Ascending aorta (tissue), 2 donors: ENCODE measurements at regions not wholly inside any gene's neighbourhood (a gene's known extent, or its start where the extent isn't known, plus 50 kb on each side); places are given as distances from the start of the nearest gene placed in this dataset.

Experiments used
- DNase-seq, 2 donors: peaks; one replicate each; pipeline ENCODE4 v3.0.0-alpha.2; 2019; ENCODE audit warnings: low spot score in 2 of 2
- H3K27ac ChIP-seq, 2 donors: fragments of 200-600 bp; sonication (generic); one replicate each; pipeline ENCODE4 v1.5.1; 2016 to 2017; ENCODE audit warnings: mild to moderate bottlenecking in 1 of 2
- H3K27me3 ChIP-seq: fragments of 200-600 bp; sonication (generic); one replicate; pipeline ENCODE4 v1.5.1; 2017
- H3K36me3 ChIP-seq, 2 donors: fragments of 200-600 bp; sonication (generic); one replicate each; pipeline ENCODE4 v1.5.1; 2016
- H3K4me1 ChIP-seq, 2 donors: fragments of 200-600 bp; sonication (generic); one replicate each; pipeline ENCODE4 v1.5.1; 2016 to 2017; ENCODE audit warnings: mild to moderate bottlenecking in 1 of 2
- H3K4me3 ChIP-seq, 2 donors: fragments of 200-600 bp; sonication (generic); one replicate each; pipeline ENCODE4 v1.5.1; 2016 to 2017; ENCODE audit warnings: mild to moderate bottlenecking in 1 of 2
- H3K9me3 ChIP-seq, 2 donors: fragments of 200-600 bp; sonication (generic); one replicate each; pipeline ENCODE4 v1.5.1; 2016
- CTCF ChIP-seq, 3 experiments: fragments of 200-600 bp in 2 of 3; fragments of 450-650 bp in 1 of 3; sonication (generic) in 2 of 3; IDR thresholded peaks; one replicate each; pipeline ENCODE4 v1.5.1; 2016 to 2019; ENCODE audit warnings: antibody characterized with exemption in 3 of 3, mild to moderate bottlenecking in 1 of 3, moderate library complexity in 1 of 3
- intact Hi-C: fragments of 100-400 bp; cut with DNase I; formaldehyde crosslinking; loops from one replicate; pipeline ENCODE4 v1.15.1; 2023

GRCh38 chr5:111583758-111584203 lies 71.4 kb upstream of the STARD4 start:
- Histone ChIP-seq H3K27me3 (no peaks in the 10 kb centered on the region), H3K4me3 (no peak overlapping the region)
- intact Hi-C loops: no loop called here

DNA sequence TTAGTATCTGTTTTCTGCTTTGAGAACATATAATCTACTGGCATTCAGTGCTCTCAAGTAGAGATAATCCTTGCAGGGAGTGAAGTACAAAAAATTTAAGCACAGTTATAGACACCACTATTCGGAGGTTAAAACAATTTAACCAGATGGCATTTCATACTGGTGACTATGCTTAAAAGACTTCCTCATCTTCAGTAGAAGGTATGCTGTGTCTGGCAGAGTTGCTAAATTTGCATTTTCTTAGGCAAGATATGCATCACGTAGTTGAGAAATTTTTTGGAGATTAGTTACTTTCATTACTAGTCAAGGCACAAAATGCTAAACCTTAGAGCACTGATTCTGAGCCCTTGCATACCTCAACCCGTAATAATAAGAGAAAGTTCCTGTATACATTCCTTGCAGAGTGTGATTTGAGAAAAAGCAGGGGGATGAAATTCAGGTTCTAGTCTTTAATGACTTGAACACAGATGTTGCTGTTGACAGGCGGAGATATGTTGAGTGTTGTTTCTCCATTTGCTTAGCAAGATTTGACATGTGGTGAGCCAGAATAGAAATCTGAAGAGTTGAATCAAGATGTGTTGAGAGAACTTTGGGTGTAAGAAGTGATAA lies 70.8 kb upstream of the STARD4 start:
- Histone ChIP-seq H3K4me3 (no peak overlapping the region), H3K27me3 (no peaks in the 10 kb centered on the region), H3K27ac (no peak overlapping the region), H3K4me1 (no peaks in the 10 kb centered on the region), H3K36me3 (no peaks in the 10 kb centered on the region), H3K9me3 (no peaks in the 10 kb centered on the region)
- TF ChIP-seq CTCF (IDR thresholded peaks at IDR 0.05): no peak
- intact Hi-C loops: no loop called here
- no peak for DNase-seq

More at GRCh38 chr5:111583758-111584203, 71.4 kb upstream of the STARD4 start:
- no peak for DNase-seq
- H3K27ac ChIP-seq: no peak overlapping the region
- H3K4me1 ChIP-seq: no peaks in the 10 kb centered on the region
- no peaks in the 10 kb centered on the region for H3K9me3 ChIP-seq
- H3K36me3 ChIP-seq: no peaks in the 10 kb centered on the region
- no peak for TF ChIP-seq CTCF (IDR thresholded peaks at IDR 0.05)

DNA sequence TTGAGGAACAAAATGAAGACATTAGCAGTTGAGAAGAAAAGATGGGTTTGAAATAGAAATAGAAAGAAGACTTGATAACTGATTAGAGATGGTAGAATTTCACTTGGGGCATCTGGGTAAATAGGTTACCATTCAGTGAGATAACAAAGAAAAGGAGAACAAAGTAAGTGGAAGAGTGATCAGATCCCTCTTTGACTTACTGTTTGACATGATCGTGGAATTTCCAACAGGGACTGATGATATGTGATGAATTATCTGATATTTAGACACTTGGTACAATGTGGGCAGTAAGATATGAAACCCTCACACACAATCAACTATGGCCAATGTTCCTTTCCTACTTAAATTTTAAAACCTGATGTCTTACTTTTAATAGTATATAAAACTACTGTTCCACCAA lies 70.1 kb upstream of the STARD4 start:
- Histone ChIP-seq H3K9me3 (no peaks in the 10 kb centered on the region), H3K4me1 (no peaks in the 10 kb centered on the region), H3K4me3 (no peak overlapping the region), H3K36me3 (no peaks in the 10 kb centered on the region), H3K27me3 (no peaks in the 10 kb centered on the region), H3K27ac (no peak overlapping the region)
- DNase-seq: no peak
- intact Hi-C loops: no loop called here
- no peak for TF ChIP-seq CTCF (IDR thresholded peaks at IDR 0.05)

DNA sequence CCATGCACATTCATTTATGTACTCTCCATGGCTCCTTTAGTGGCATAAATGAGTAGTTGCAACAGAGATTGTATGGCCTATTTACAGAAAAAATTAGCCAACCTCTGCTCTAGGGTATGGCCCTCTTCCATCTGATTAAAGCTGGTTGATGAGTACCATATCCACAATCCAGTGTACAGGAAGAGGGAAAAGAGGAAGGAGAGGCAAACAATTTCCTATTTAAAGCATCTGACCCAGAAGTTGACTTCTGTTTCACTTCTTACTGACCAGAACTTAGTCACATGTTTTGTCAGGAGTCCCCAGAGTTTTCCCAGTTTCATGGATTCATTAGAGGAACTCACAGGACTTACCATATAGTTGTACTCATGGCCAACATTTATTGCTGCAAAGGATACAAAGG lies 68.6 kb upstream of the STARD4 start:
- Histone ChIP-seq H3K36me3 (no peaks in the 10 kb centered on the region), H3K27ac (no peak overlapping the region), H3K27me3 (no peaks in the 10 kb centered on the region), H3K4me1 (no peaks in the 10 kb centered on the region), H3K9me3 (no peaks in the 10 kb centered on the region), H3K4me3 (no peak overlapping the region)
- intact Hi-C loops: no loop called here
- no peak for DNase-seq
- TF ChIP-seq CTCF (IDR thresholded peaks at IDR 0.05): no peak

DNA sequence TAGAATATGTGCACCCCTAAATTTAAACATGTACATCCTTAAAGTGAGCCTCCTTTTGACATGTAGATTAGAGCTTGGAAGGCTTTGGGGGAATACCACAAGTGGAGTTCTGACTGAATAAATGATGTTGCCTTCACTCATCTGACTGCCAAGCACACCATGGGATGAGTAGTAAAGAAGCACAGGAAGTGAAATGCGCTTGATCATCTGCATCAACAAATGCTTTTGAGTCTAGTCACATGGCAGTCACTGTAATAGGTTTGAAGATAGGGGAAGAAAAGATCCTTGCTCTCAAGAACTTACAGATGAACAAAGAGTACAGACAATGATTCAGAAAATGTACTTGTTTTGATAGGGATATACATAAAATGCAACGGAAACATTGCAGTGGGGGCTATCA lies 62.0 kb upstream of the STARD4 start:
- no peaks in the 10 kb centered on the region for H3K36me3 ChIP-seq

More for the DNA sequence above, 62.0 kb upstream of the STARD4 start:
- no peaks in the 10 kb centered on the region for H3K9me3 ChIP-seq
- no peak for TF ChIP-seq CTCF (IDR thresholded peaks at IDR 0.05)
- H3K4me1 ChIP-seq: no peaks in the 10 kb centered on the region
- no peaks in the 10 kb centered on the region for H3K27me3 ChIP-seq
- no peak for DNase-seq
- no peak overlapping the region for H3K27ac ChIP-seq
- intact Hi-C loops: no loop called here
- no peak overlapping the region for H3K4me3 ChIP-seq
